ENCODE measurements at regions not wholly inside any gene's neighbourhood (a gene's known extent, or its start where the extent isn't known, plus 50 kb on each side); places are given as distances from the start of the nearest gene placed in this dataset.

DNA sequence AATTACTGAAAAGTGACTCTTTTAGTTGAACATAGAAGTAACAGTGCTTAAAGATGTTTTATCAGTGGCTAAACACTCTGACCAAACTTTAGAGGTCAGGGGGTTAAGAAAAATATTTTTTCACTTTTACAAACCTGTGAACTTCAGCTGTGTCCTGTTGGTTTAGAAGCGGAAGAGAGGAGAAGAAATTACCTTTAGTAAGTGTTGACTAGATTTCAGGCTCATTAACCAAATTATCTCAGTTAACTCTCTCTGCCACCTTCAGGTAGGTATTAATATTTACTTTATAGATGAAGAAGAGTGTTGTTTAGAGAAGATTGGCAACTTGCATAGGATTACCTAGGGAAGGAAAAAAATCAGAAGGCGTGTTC lies 151.9 kb upstream of the CMC1 start:
- Histone ChIP-seq H3K4me1 (no peaks in the 10 kb centered on the region), H3K36me3 (no peaks in the 10 kb centered on the region), H3K27me3 (no peaks in the 10 kb centered on the region), H3K27ac (no peak overlapping the region), H3K4me3 (no peak overlapping the region), H3K9me3 (peaks cover 0 to 26% (median 16%) of the 10 kb centered on the region in 4 donors)
- no peak for DNase-seq
- 65 to 80% (median 69%) methylated on average over 2 of the region's 2 CpGs for WGBS, 5 donors
- TF ChIP-seq POLR2AphosphoS5 (IDR thresholded peaks at IDR 0.05): no peak
- no peak for TF ChIP-seq EP300 (IDR thresholded peaks at IDR 0.05)
- TF ChIP-seq, protein P1, sequence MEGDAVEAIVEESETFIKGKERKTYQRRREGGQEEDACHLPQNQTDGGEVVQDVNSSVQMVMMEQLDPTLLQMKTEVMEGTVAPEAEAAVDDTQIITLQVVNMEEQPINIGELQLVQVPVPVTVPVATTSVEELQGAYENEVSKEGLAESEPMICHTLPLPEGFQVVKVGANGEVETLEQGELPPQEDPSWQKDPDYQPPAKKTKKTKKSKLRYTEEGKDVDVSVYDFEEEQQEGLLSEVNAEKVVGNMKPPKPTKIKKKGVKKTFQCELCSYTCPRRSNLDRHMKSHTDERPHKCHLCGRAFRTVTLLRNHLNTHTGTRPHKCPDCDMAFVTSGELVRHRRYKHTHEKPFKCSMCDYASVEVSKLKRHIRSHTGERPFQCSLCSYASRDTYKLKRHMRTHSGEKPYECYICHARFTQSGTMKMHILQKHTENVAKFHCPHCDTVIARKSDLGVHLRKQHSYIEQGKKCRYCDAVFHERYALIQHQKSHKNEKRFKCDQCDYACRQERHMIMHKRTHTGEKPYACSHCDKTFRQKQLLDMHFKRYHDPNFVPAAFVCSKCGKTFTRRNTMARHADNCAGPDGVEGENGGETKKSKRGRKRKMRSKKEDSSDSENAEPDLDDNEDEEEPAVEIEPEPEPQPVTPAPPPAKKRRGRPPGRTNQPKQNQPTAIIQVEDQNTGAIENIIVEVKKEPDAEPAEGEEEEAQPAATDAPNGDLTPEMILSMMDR (IDR thresholded peaks at IDR 0.05): no peak
- TF ChIP-seq POLR2A (IDR thresholded peaks at IDR 0.05): no peak
- intact Hi-C loops (cut with DNase I; ENCODE audit: low total_unique reads): no loop called here

DNA sequence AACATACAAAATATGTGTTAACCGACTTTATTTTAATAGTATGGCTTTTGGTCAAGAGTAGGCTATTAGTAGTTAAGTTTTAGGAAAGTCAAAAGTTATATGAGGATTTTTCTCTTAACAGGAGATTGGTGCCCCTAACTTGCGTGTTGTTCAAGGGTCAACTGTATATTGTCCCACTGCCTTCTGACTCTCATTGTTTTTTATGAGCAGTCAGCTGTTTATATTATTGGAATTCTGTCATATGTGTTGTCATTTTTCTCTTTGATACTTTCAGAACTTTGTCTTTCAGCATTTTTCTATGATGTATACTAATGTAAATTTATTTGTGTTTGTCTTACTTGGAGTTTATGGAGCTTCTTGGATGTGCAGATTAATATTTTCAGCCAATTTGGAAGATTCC lies 142.1 kb upstream of the CMC1 start:
- WGBS, 5 donors: 90 to 96% (median 91%) methylated on average over 2 of the region's 2 CpGs
- no peaks in the 10 kb centered on the region for H3K27me3 ChIP-seq
- intact Hi-C loops (cut with DNase I; ENCODE audit: low total_unique reads): no loop called here
- no peak overlapping the region for H3K27ac ChIP-seq
- no peaks in the 10 kb centered on the region for H3K4me1 ChIP-seq
- peaks cover 0 to 27% (median 13%) of the 10 kb centered on the region in 4 donors for H3K9me3 ChIP-seq
- no peaks in the 10 kb centered on the region for H3K36me3 ChIP-seq
- H3K4me3 ChIP-seq: no peak overlapping the region
- no peak for TF ChIP-seq EP300 (IDR thresholded peaks at IDR 0.05)
- TF ChIP-seq POLR2A (IDR thresholded peaks at IDR 0.05): no peak
- TF ChIP-seq POLR2AphosphoS5 (IDR thresholded peaks at IDR 0.05): no peak
- TF ChIP-seq, protein P1 (IDR thresholded peaks at IDR 0.05): no peak
- DNase-seq: no peak

DNA sequence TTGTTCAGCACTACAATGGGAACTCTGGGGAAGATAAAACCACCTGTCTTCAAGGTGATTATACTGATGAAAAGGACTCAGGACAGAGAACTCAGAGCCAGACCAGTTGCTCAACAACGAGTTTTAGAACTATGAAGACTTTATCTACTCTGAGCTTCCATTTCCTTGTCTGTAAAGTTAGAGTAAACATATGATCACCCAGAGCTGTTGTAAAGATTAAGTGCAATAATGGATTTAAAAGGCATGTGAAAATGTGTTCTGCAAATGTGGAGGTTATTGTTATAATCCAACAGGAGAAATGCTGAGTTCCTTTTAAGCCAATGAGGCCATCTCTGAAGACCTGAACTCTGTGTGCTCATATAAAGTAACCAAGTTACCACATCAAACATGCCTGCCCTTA lies 139.7 kb upstream of the CMC1 start:
- no peaks in the 10 kb centered on the region for H3K36me3 ChIP-seq
- H3K9me3 ChIP-seq: peaks cover 0 to 24% (median 12%) of the 10 kb centered on the region in 4 donors
- DNase-seq: no peak
- no peak overlapping the region for H3K4me3 ChIP-seq
- 14 to 29% (median 21%) methylated on average over 1 of the region's 1 CpG for WGBS, 5 donors
- no peaks in the 10 kb centered on the region for H3K4me1 ChIP-seq
- H3K27me3 ChIP-seq: no peaks in the 10 kb centered on the region
- TF ChIP-seq, protein P1 (IDR thresholded peaks at IDR 0.05): no peak
- TF ChIP-seq POLR2A (IDR thresholded peaks at IDR 0.05): no peak
- TF ChIP-seq POLR2AphosphoS5 (IDR thresholded peaks at IDR 0.05): no peak
- no peak for TF ChIP-seq EP300 (IDR thresholded peaks at IDR 0.05)
- intact Hi-C loops (cut with DNase I; ENCODE audit: low total_unique reads): no loop called here
- H3K27ac ChIP-seq: no peak overlapping the region

DNA sequence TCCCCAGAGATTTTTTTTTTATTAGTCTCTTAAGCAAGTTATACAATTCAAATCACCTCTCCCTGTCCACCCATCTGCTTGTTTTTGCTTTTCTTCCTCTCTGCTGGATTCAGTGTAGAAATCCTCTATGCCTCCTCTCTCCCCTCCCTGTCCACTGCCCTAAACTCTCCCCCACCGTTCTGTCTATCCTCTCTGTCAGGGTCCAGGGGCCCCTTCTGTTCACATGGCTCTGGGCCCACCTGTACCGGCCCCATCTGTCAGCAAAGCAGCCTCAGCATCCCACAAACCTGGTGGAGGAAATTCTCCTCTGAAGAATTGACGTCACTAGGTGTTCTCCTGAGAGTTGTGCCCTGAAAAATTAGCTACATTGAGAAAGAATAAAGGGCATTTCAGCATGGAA lies 137.6 kb upstream of the CMC1 start:
- intact Hi-C loops (cut with DNase I; ENCODE audit: low total_unique reads): no loop called here
- Histone ChIP-seq H3K4me3 (no peak overlapping the region), H3K9me3 (peaks cover 0 to 21% (median 8%) of the 10 kb centered on the region in 4 donors), H3K27me3 (no peaks in the 10 kb centered on the region), H3K36me3 (no peaks in the 10 kb centered on the region), H3K4me1 (no peaks in the 10 kb centered on the region), H3K27ac (no peak overlapping the region)
- no peak for DNase-seq
- no peak for TF ChIP-seq POLR2A (IDR thresholded peaks at IDR 0.05)
- WGBS, 5 donors: 57 to 78% (median 68%) methylated on average over 3 of the region's 3 CpGs

DNA sequence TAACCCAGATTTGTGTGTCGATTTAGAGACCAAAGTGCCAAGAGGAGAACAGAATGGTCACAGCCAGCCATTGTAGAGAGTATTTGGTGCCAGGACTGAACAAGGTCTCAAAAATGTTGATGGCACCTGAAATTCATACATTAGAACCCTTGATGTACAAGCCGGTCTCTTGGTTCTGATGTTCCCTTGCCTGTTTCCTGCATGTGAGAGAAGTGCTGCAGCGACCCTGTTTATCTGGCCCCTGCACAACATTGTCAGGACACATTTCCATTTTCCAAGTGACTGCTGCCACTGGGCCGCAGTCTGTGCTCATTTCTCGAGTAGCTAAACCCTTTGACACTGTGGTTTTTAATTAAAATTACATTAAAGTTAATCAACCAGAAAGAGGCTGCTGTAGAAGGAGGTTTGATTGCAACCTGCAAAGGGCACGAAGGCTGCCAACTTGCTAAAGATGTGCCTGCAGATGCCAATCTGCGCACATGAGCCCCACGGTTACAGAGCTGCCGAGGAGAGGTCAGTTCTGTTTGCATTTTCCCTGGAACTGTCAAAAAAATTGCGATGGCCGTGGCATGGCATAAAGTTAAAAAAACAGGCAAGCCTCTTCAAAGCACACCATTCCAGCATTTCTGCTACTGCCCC lies 136.4 kb upstream of the CMC1 start:
- WGBS, 5 donors: 77 to 86% (median 85%) methylated on average over 11 of the region's 11 CpGs
- no peak overlapping the region for H3K27ac ChIP-seq
- peaks cover 0 to 10% (median 2%) of the 10 kb centered on the region in 4 donors for H3K9me3 ChIP-seq
- intact Hi-C loops (cut with DNase I; ENCODE audit: low total_unique reads): no loop called here
- no peak for DNase-seq
- no peak for TF ChIP-seq EP300 (IDR thresholded peaks at IDR 0.05)
- TF ChIP-seq, protein P1 (IDR thresholded peaks at IDR 0.05): no peak
- no peak for TF ChIP-seq POLR2A (IDR thresholded peaks at IDR 0.05)
- no peak for TF ChIP-seq POLR2AphosphoS5 (IDR thresholded peaks at IDR 0.05)
- no peaks in the 10 kb centered on the region for H3K4me1 ChIP-seq
- no peaks in the 10 kb centered on the region for H3K27me3 ChIP-seq
- H3K36me3 ChIP-seq: no peaks in the 10 kb centered on the region
- no peak overlapping the region for H3K4me3 ChIP-seq
